MM.1S (cell line): ENCODE measurements at regions not wholly inside any gene's neighbourhood (a gene's known extent, or its start where the extent isn't known, plus 50 kb on each side); places are given as distances from the start of the nearest gene placed in this dataset.

Experiments used
- DNase-seq: peaks from one replicate; pipeline ENCODE4 v3.0.0-alpha.2; 2015
- H2AFZ ChIP-seq: fragments of 300-600 bp; sonication (generic); 2 replicates; pipeline ENCODE4 v1.6.0; 2016; ENCODE audit warnings: antibody characterized with exemption, low read length
- H3F3A ChIP-seq: fragments of 300-600 bp; sonication (generic); 2 replicates; pipeline ENCODE4 v1.6.1; 2016; ENCODE audit warnings: mild to moderate bottlenecking, antibody characterized with exemption, low read length, moderate library complexity, mixed read lengths; ENCODE audit not compliant: insufficient read depth
- H3K27ac ChIP-seq: fragments of 300-600 bp; sonication (generic); 2 replicates; pipeline ENCODE4 v1.5.1; 2016; ENCODE audit warnings: mild to moderate bottlenecking, low read length
- H3K27me3 ChIP-seq: fragments of 300-600 bp; sonication (generic); replicated peaks from 2 replicates; pipeline ENCODE4 v1.6.0; 2016; ENCODE audit warnings: low read length; ENCODE audit not compliant: insufficient read depth
- H3K36me3 ChIP-seq: fragments of 300-600 bp; sonication (generic); replicated peaks from 2 replicates; pipeline ENCODE4 v1.6.1; 2016; ENCODE audit warnings: mild to moderate bottlenecking, low read length, mixed read lengths; ENCODE audit not compliant: insufficient read depth
- H3K4me1 ChIP-seq: fragments of 300-600 bp; sonication (generic); 2 replicates; pipeline ENCODE4 v1.6.1; 2016; ENCODE audit warnings: low read length, mixed read lengths
- H3K4me2 ChIP-seq: fragments of 300-600 bp; sonication (generic); 2 replicates; pipeline ENCODE4 v1.6.0; 2016; ENCODE audit warnings: low read depth, low read length
- H3K4me3 ChIP-seq: fragments of 300-600 bp; sonication (generic); 2 replicates; pipeline ENCODE4 v1.5.1; 2016; ENCODE audit warnings: low read length, mixed read lengths
- H3K79me2 ChIP-seq: fragments of 300-600 bp; sonication (generic); 2 replicates; pipeline ENCODE4 v1.6.1; 2016; ENCODE audit warnings: mixed run types, low read length, mixed read lengths
- H3K9ac ChIP-seq: fragments of 300-600 bp; sonication (generic); 2 replicates; pipeline ENCODE4 v1.6.1; 2016; ENCODE audit warnings: low read length, mixed read lengths
- H3K9me2 ChIP-seq: fragments of 300-600 bp; sonication (generic); replicated peaks from 2 replicates; pipeline ENCODE4 v1.6.1; 2016; ENCODE audit warnings: mild to moderate bottlenecking, low read length, mixed read lengths; ENCODE audit not compliant: insufficient read depth
- H3K9me3 ChIP-seq: fragments of 300-600 bp; sonication (generic); replicated peaks from 2 replicates; pipeline ENCODE4 v1.6.1; 2016; ENCODE audit warnings: mild to moderate bottlenecking, low read length, mixed read lengths; ENCODE audit not compliant: insufficient read depth
- H4K20me1 ChIP-seq: fragments of 300-600 bp; sonication (generic); 2 replicates; pipeline ENCODE4 v1.6.1; 2016; ENCODE audit warnings: mild to moderate bottlenecking, low read length, moderate library complexity, mixed read lengths; ENCODE audit not compliant: insufficient read depth
- EZH2 ChIP-seq: fragments of 300-600 bp; sonication (generic); optimal IDR thresholded peaks from 2 replicates; pipeline ENCODE3; 2017; ENCODE audit warnings: low read depth, mild to moderate bottlenecking, antibody characterized with exemption, low read length, mixed read lengths
- EZH2phosphoT487 ChIP-seq: fragments of 300-600 bp; sonication (generic); IDR thresholded peaks from 2 replicates; pipeline ENCODE4 v1.6.1; 2018; ENCODE audit warnings: antibody characterized with exemption, low read length
- TF ChIP-seq, protein P1 (sequence below): fragments of 300-600 bp; sonication (generic); IDR thresholded peaks from 2 replicates; pipeline ENCODE4 v1.5.1; 2016; ENCODE audit warnings: antibody characterized with exemption, low read length, mixed read lengths

GRCh38 chrX:3461397-3462165 lies 115.1 kb upstream of the MXRA5 start:
- peak overlapping the region; percentile 39 for H2AFZ ChIP-seq
- H3F3A ChIP-seq, result peaks cover 11% of the 10 kb centered on the region
- peak overlapping the region; percentile 47 for H3K4me3 ChIP-seq
- peak overlapping the region; percentile 64; the same call in 1 of the 2 replicates for H3K27ac ChIP-seq
- H3K4me1 ChIP-seq, result 0 out of 2 replicates have a peak, but pooled peaks cover 3% of the 10 kb centered on the region
- peak; percentile 48 for DNase-seq
- H3K79me2 ChIP-seq, result no peaks in the 10 kb centered on the region
- H4K20me1 ChIP-seq, result no peaks in the 10 kb centered on the region
- no peaks in the 10 kb centered on the region for H3K9me3 ChIP-seq
- H3K36me3 ChIP-seq, result no peaks in the 10 kb centered on the region
- H3K27me3 ChIP-seq, result no peaks in the 10 kb centered on the region
- TF ChIP-seq EZH2 (no peak), EZH2phosphoT487 (no peak)
- TF ChIP-seq, protein P1, sequence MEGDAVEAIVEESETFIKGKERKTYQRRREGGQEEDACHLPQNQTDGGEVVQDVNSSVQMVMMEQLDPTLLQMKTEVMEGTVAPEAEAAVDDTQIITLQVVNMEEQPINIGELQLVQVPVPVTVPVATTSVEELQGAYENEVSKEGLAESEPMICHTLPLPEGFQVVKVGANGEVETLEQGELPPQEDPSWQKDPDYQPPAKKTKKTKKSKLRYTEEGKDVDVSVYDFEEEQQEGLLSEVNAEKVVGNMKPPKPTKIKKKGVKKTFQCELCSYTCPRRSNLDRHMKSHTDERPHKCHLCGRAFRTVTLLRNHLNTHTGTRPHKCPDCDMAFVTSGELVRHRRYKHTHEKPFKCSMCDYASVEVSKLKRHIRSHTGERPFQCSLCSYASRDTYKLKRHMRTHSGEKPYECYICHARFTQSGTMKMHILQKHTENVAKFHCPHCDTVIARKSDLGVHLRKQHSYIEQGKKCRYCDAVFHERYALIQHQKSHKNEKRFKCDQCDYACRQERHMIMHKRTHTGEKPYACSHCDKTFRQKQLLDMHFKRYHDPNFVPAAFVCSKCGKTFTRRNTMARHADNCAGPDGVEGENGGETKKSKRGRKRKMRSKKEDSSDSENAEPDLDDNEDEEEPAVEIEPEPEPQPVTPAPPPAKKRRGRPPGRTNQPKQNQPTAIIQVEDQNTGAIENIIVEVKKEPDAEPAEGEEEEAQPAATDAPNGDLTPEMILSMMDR, result no peak
- peak overlapping the region; percentile 29; the same call in 1 of the 2 replicates for H3K9ac ChIP-seq
- peak overlapping the region; percentile 74 for H3K4me2 ChIP-seq
- H3K9me2 ChIP-seq, result no peaks in the 10 kb centered on the region

- H3F3A ChIP-seq, result no peaks in the 10 kb centered on the region
- no peak overlapping the region for H2AFZ ChIP-seq
- no peaks in the 10 kb centered on the region for H3K4me1 ChIP-seq
- no peak overlapping the region for H3K27ac ChIP-seq
- no peak overlapping the region for H3K9ac ChIP-seq
- no peaks in the 10 kb centered on the region for H3K27me3 ChIP-seq
- TF ChIP-seq EZH2 (no peak), EZH2phosphoT487 (no peak)
- TF ChIP-seq, protein P1, result no peak
- H3K4me3 ChIP-seq, result no peak overlapping the region
- no peak overlapping the region for H3K4me2 ChIP-seq
- no peaks in the 10 kb centered on the region for H3K79me2 ChIP-seq
- H3K36me3 ChIP-seq, result no peaks in the 10 kb centered on the region
- no peaks in the 10 kb centered on the region for H3K9me3 ChIP-seq
- no peaks in the 10 kb centered on the region for H4K20me1 ChIP-seq
- DNase-seq, result no peak
- H3K9me2 ChIP-seq, result no peaks in the 10 kb centered on the region
Measured at GRCh38 chrX:3455796-3456195, 109.3 kb upstream of the MXRA5 start.

DNA sequence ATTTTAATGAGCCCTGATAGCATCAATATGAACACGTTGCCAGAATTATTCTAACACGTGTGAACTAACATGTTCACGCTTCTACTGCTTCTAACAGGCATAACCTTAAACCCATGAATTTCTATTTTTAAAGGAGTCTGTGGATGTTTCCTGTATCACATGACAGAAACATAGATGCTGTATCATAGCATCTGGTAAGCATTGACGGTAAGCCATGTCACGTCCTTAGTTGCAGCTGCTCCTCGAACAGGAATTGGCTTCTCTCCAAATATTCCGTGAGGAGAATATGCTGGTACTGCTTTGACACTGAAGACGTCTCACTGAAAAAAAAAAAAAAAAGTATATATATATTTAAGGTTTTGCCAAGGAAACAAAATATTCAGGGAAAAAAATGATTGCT lies 105.1 kb upstream of the MXRA5 start:
- Histone ChIP-seq H2AFZ (no peak overlapping the region), H3K36me3 (no peaks in the 10 kb centered on the region), H3K4me3 (no peak overlapping the region), H3K79me2 (no peaks in the 10 kb centered on the region), H3K9ac (no peak overlapping the region), H3F3A (no peaks in the 10 kb centered on the region), H3K4me2 (no peak overlapping the region), H4K20me1 (no peaks in the 10 kb centered on the region), H3K9me3 (no peaks in the 10 kb centered on the region), H3K9me2 (no peaks in the 10 kb centered on the region), H3K27me3 (no peaks in the 10 kb centered on the region), H3K4me1 (no peaks in the 10 kb centered on the region), H3K27ac (no peak overlapping the region)
- TF ChIP-seq EZH2phosphoT487, result no peak
- no peak for TF ChIP-seq EZH2
- TF ChIP-seq, protein P1, result no peak
- DNase-seq, result no peak
